PC-3 (cell line): ENCODE measurements at regions not wholly inside any gene's neighbourhood (a gene's known extent, or its start where the extent isn't known, plus 50 kb on each side); places are given as distances from the start of the nearest gene placed in this dataset.

Source experiments
- ATAC-seq: fragments of 200-7000 bp; cut with Tn5 transposase; 2 replicates; pipeline ENCODE4 v1.9.1; 2020; ENCODE audit warnings: mild to moderate bottlenecking, moderate library complexity
- BruUV-seq: library from RNA; stranded (reverse); fragments of 400-500 nt; replicated peaks from 2 replicates; lab custom pipeline; 2021; lab: Mats Ljungman, UMichigan
- CTCF ChIA-PET: fragments of 300-600 bp; sonication (Branson Sonifier 250); formaldehyde crosslinking; loops from one replicate; lab custom pipeline; 2022; ENCODE audit warnings: antibody characterized with exemption; lab: Charles Lee
- POLR2A ChIA-PET: fragments of 300-600 bp; sonication (Branson Sonifier 250); formaldehyde crosslinking; loops from one replicate; lab custom pipeline; 2022; ENCODE audit warnings: antibody characterized with exemption; ENCODE audit not compliant: unreplicated experiment; lab: Charles Lee
- DNase-seq: peaks from one replicate; pipeline ENCODE4 v3.0.0-alpha.2; 2015
- H2AFZ ChIP-seq: fragments of 300-600 bp; sonication (generic); 2 replicates; pipeline ENCODE4 v1.6.0; 2016; ENCODE audit warnings: antibody characterized with exemption, low read length
- H3F3A ChIP-seq: fragments of 300-600 bp; sonication (generic); one replicate; pipeline ENCODE4 v1.6.0; 2017; ENCODE audit warnings: antibody characterized with exemption, low read length, control low read depth, mild to moderate bottlenecking; ENCODE audit not compliant: unreplicated experiment
- H3K27ac ChIP-seq: fragments of 300-600 bp; sonication (generic); 2 replicates; pipeline ENCODE4 v1.5.1; 2016; ENCODE audit warnings: mild to moderate bottlenecking, low read length
- H3K27me3 ChIP-seq: fragments of 300-600 bp; sonication (generic); 2 replicates; pipeline ENCODE4 v1.6.1; 2016; ENCODE audit warnings: low read length, mixed read lengths
- H3K36me3 ChIP-seq: fragments of 300-600 bp; sonication (generic); 2 replicates; pipeline ENCODE4 v1.6.1; 2016; ENCODE audit warnings: low read depth, mixed run types, low read length, mixed read lengths
- H3K4me1 ChIP-seq: fragments of 300-600 bp; sonication (generic); 2 replicates; pipeline ENCODE4 v1.5.1; 2016; ENCODE audit warnings: low read length; ENCODE audit not compliant: insufficient read depth
- H3K4me2 ChIP-seq: fragments of 300-600 bp; sonication (generic); 2 replicates; pipeline ENCODE4 v1.6.0; 2016; ENCODE audit warnings: low read length
- H3K4me3 ChIP-seq: fragments of 300-600 bp; sonication (generic); 2 replicates; pipeline ENCODE4 v1.5.1; 2016; ENCODE audit warnings: mild to moderate bottlenecking, low read length, mixed read lengths
- H3K79me2 ChIP-seq: fragments of 300-600 bp; sonication (generic); 2 replicates; pipeline ENCODE4 v1.6.1; 2017; ENCODE audit warnings: low read length, mixed read lengths
- H3K9ac ChIP-seq: fragments of 300-600 bp; sonication (generic); 2 replicates; pipeline ENCODE4 v1.6.0; 2016; ENCODE audit warnings: mild to moderate bottlenecking, low read length
- H3K9me2 ChIP-seq: fragments of 300-600 bp; sonication (generic); replicated peaks from 2 replicates; pipeline ENCODE4 v1.6.1; 2016; ENCODE audit warnings: mixed run types, low read length, mixed read lengths
- H3K9me3 ChIP-seq: fragments of 300-600 bp; sonication (generic); 2 replicates; pipeline ENCODE4 v1.6.1; 2016; ENCODE audit warnings: low read length, mixed read lengths
- H4K20me1 ChIP-seq: fragments of 300-600 bp; sonication (generic); 2 replicates; pipeline ENCODE4 v1.6.1; 2016; ENCODE audit warnings: low read length, mixed read lengths
- EZH2 ChIP-seq: fragments of 300-600 bp; sonication (generic); IDR thresholded peaks from one replicate; pipeline ENCODE4 v1.6.1; 2017; ENCODE audit warnings: antibody characterized with exemption, mild to moderate bottlenecking, low read length; ENCODE audit not compliant: unreplicated experiment
- EZH2phosphoT487 ChIP-seq: fragments of 300-600 bp; sonication (generic); IDR thresholded peaks from 2 replicates; pipeline ENCODE4 v1.6.1; 2018; ENCODE audit warnings: mild to moderate bottlenecking, antibody characterized with exemption, low read length, borderline replicate concordance
- intact Hi-C: fragments of 100-400 bp; cut with micrococcal nuclease; formaldehyde crosslinking; loops from 2 replicates; pipeline ENCODE4 v1.9.0; 2023
- TF ChIP-seq, protein P1 (sequence below): fragments of 300-600 bp; sonication (generic); conservative IDR thresholded peaks from 2 replicates; pipeline ENCODE4 v1.5.1; 2017; ENCODE audit warnings: antibody characterized with exemption, low read depth, mild to moderate bottlenecking, low read length

DNA sequence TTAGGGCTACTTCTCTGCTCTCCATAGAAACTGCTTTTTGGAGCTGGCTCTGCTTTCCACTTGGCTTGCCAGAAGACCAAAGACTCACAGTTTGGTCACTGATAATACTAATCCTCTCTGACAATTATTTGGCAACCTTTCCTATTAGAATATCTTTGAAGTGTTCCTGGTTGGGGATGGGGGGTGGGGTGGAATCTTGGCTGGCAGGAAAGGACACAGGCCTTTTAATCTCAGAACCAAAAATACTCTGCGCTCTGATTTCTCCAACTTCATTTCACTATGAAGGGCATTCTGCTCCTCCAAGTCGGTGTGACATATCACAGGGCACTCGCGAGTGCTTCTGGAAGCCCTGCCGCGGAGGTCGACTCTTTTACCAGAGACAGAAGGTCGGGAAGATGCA is 1329.0 kb upstream of the WWC1 start:
- Histone ChIP-seq H3K27ac (no peak overlapping the region), H3F3A (no peaks in the 10 kb centered on the region), H3K9me2 (no peaks in the 10 kb centered on the region), H3K27me3 (no peaks in the 10 kb centered on the region), H3K4me1 (no peaks in the 10 kb centered on the region), H3K79me2 (no peaks in the 10 kb centered on the region), H3K36me3 (no peaks in the 10 kb centered on the region), H2AFZ (no peak overlapping the region), H4K20me1 (no peaks in the 10 kb centered on the region), H3K4me2 (no peak overlapping the region), H3K9me3 (no peaks in the 10 kb centered on the region), H3K4me3 (no peak overlapping the region), H3K9ac (no peak overlapping the region)
- BruUV-seq, result no TSS peak
- POLR2A ChIA-PET, result no interaction called here
- intact Hi-C loops, result loop anchor here (5.0 kb wide), 2 partner anchors 605 to 1085 kb away; no protein-coding TSS in a partner anchor
- no peak for ATAC-seq
- CTCF ChIA-PET, result no interaction called here
- TF ChIP-seq EZH2phosphoT487 (no peak), EZH2 (no peak)
- TF ChIP-seq, protein P1, sequence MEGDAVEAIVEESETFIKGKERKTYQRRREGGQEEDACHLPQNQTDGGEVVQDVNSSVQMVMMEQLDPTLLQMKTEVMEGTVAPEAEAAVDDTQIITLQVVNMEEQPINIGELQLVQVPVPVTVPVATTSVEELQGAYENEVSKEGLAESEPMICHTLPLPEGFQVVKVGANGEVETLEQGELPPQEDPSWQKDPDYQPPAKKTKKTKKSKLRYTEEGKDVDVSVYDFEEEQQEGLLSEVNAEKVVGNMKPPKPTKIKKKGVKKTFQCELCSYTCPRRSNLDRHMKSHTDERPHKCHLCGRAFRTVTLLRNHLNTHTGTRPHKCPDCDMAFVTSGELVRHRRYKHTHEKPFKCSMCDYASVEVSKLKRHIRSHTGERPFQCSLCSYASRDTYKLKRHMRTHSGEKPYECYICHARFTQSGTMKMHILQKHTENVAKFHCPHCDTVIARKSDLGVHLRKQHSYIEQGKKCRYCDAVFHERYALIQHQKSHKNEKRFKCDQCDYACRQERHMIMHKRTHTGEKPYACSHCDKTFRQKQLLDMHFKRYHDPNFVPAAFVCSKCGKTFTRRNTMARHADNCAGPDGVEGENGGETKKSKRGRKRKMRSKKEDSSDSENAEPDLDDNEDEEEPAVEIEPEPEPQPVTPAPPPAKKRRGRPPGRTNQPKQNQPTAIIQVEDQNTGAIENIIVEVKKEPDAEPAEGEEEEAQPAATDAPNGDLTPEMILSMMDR, result no peak
- DNase-seq, result no peak

DNA sequence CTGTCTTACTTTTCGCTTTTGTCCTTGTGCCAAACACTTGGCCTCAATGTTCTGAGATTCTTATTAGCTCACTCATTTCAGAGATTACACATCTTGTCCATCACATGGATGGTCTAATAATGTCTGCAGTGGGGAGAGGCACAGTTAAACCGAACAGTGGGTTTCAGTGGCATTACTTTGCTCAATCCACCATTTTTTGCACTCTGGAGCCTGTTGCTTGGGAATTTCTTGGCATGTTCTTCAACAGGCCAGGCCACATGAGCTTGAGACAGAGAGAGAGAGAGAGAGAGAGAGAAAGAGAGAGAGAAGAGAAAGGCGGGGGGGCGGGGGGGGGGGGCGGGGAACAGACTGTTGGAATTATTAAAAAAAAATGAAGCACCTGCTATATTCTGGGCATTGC is 1327.8 kb upstream of the WWC1 start:
- no TSS peak for BruUV-seq
- CTCF ChIA-PET, result no interaction called here

DNA sequence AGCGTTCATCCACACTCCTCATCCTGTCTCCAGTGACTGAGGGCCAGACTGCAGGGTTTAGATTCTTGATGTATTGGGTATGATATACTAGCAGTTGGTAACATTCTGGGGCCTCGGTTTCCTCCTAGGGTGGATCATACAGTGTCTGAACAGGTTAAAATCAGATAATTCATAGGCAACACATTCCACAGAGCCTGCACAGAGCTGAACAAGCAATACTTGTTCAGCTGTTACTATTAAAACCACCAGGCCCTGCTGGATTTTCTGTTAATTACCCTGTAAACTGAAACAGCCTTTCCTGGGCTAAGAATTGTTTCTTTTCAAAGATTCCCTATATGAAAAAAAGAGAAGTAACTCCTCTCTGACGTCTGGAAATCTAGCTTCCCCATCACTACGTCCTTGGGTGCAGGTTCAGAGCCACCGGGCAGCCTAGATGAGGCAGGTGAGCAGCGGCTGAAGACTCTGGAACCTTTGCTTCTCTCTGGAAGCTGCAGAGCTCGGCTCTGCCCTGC is 1313.5 kb upstream of the WWC1 start:
- no peak overlapping the region for H2AFZ ChIP-seq

More for the DNA sequence above, 1327.8 kb upstream of the WWC1 start:
- intact Hi-C loops, result loop anchor here (5.0 kb wide), 2 partner anchors 604 to 1084 kb away; no protein-coding TSS in a partner anchor
- POLR2A ChIA-PET, result no interaction called here
- Histone ChIP-seq H4K20me1 (no peaks in the 10 kb centered on the region), H3K9me3 (no peaks in the 10 kb centered on the region), H3K9ac (no peak overlapping the region), H3K27ac (no peak overlapping the region), H2AFZ (no peak overlapping the region), H3K36me3 (no peaks in the 10 kb centered on the region), H3K79me2 (no peaks in the 10 kb centered on the region), H3K9me2 (no peaks in the 10 kb centered on the region), H3F3A (no peaks in the 10 kb centered on the region), H3K4me2 (no peak overlapping the region), H3K4me1 (no peaks in the 10 kb centered on the region), H3K27me3 (no peaks in the 10 kb centered on the region), H3K4me3 (no peak overlapping the region)
- no peak for TF ChIP-seq EZH2phosphoT487
- no peak for TF ChIP-seq EZH2
- TF ChIP-seq, protein P1, result no peak
- ATAC-seq, result no peak
- DNase-seq, result no peak

More for the DNA sequence above, 1313.5 kb upstream of the WWC1 start:
- no peak overlapping the region for H3K27ac ChIP-seq
- ChIA-PET CTCF (no interaction called here), POLR2A (no interaction called here)
- no peaks in the 10 kb centered on the region for H3K9me2 ChIP-seq
- no peaks in the 10 kb centered on the region for H3K9me3 ChIP-seq
- BruUV-seq, result no TSS peak
- H3K4me1 ChIP-seq, result no peaks in the 10 kb centered on the region
- no peaks in the 10 kb centered on the region for H3K36me3 ChIP-seq
- ATAC-seq, result no peak
- H3K79me2 ChIP-seq, result no peaks in the 10 kb centered on the region
- peaks cover 23% of the 10 kb centered on the region for H3K27me3 ChIP-seq
- no peak for DNase-seq
- H3K9ac ChIP-seq, result no peak overlapping the region
- no peak overlapping the region for H3K4me2 ChIP-seq
- intact Hi-C loops, result no loop called here
- no peak overlapping the region for H3K4me3 ChIP-seq
- TF ChIP-seq, protein P1, result no peak
- no peak for TF ChIP-seq EZH2
- TF ChIP-seq EZH2phosphoT487, result no peak
- no peaks in the 10 kb centered on the region for H4K20me1 ChIP-seq
- H3F3A ChIP-seq, result no peaks in the 10 kb centered on the region
